Non-pigmented ciliary epithelial cell (primary cell): ENCODE measurements at regions not wholly inside any gene's neighbourhood (a gene's known extent, or its start where the extent isn't known, plus 50 kb on each side); places are given as distances from the start of the nearest gene placed in this dataset.
"Not testable (repeated sequence)": the region's sequence is repeated elsewhere in the genome, so short reads cannot be mapped to it uniquely, and the experiment has no call there.

ENCODE experiments used
- DNase-seq: peaks from one replicate; pipeline ENCODE4 v3.0.0-alpha.2; 2010; ENCODE audit warnings: low read depth

DNA sequence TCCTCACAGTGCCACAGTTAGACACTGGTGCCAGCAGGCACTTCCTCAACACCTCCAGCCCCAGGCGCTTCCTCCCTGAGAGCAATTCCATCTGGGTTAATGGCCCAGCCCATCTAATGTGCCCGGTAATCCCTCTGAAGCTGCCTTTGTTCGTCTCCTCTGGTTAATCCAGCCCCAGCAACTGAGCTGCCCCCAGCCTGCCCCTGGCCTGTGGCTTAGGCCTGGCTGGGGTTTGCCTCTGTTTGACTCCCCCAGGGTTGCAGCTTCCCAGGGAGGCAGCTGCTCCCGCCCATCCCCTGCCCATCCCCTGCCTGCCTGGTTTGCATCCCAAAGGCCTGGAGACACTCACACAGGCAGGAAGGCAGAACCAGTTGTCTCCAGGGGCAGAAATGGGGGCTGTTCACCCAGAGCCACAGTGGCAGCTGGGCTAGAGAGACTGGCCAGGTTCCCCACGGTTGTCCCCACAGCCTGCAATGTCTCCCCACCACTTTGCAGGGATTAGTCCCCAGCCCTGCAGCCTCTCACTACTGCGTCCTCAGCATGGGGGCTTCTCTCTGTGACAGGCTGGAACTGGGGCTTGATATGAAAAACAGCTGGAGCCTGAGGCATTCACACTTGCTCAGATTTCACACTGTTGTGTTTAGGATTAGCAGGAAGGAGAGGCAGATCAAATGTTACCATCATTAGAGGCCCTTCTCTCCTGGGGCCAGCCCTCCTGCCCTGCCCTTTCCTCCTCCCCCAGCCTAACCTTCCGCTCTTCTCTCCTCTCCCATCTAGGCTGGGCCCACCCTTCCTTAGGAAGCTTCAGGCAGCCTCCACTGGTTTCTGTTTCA, 120.2 kb downstream of the TLR5 start:
- DNase-seq: no peak

DNA sequence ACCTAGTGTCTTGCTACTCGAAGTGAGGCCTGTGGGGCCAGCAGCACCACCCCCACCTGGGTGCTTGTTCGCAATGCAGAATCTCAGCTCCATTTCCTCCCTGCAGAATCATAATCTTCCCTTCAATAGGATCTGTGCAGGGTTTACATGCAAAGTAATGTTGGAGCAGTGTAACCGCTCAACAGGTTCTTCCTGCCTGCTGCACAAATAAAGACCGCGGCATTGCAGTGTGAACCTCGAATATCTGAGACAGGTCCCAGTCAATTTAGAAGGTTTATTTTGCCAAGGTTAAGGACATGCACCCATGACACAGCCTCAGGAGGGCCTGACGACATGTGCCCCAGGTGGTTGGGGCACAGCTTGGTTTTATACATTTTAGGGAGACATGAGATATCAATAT, 119.2 kb downstream of the TLR5 start:
- DNase-seq: no peak

DNA sequence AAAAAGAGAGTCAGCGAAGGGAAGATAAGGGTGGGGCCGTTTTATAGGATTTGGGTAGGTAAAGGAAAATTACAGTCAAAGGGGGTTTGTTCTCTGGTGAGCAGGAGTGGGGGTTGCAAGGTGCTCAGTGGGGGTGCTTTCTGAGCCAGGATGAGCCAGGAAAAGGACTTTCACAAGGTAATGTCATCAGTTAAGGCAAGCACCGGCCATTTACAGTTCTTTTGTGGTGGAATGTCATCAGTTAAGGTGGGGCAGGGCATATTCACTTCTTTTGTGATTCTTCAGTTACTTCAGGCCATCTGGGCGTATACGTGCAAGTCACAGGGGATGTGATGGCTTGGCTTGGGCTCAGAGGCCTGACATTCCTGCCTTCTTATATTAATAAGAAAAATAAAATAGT, 118.6 kb downstream of the TLR5 start:
- DNase-seq: not testable (repeated sequence)

DNA sequence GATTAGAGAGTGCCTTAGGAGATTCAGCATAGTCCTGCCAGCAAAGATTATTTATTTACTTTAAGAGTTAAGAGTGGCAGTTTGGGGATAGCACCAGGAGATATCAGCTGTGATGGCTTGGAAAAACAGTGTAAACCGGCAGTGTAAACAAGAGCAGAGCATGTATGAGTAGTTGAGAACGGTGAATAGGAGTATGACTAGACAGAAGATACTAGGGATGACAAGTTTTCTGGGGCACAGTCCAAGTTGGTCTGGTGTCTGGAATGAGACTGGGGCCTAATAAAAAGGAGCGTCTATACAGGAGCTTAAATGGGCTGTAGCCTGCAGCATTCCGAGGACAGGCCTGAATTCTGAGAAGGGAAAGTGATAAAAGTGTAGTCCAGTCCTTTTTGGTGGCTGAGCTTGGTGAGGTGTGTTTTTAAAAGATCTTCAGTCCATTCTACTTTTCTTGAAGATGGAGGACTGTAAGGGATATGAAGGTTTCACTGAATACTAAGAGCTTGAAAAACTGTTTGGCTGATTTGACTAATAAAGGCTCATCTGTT, 117.8 kb downstream of the TLR5 start:
- DNase-seq: not testable (repeated sequence)

DNA sequence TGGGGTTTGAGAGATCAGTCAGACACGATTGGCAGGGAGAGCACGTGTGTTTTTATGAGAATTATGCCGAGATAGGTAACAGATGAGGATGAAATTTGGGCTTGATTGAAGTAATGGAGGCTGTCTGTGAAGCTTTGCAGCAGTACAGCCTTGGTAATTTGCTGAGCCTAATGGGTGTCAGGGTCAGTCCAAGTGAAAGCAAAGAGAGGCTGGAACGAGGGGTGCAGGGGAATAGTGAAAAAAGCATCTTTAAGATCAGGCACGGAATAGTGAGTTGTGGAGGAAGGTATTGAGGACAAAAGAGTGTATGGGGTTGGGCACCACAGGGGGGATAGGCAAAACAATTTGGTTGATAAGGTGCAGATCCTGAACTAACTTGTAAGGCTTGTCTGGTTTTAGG, 116.4 kb downstream of the TLR5 start:
- not testable (repeated sequence) for DNase-seq

DNA sequence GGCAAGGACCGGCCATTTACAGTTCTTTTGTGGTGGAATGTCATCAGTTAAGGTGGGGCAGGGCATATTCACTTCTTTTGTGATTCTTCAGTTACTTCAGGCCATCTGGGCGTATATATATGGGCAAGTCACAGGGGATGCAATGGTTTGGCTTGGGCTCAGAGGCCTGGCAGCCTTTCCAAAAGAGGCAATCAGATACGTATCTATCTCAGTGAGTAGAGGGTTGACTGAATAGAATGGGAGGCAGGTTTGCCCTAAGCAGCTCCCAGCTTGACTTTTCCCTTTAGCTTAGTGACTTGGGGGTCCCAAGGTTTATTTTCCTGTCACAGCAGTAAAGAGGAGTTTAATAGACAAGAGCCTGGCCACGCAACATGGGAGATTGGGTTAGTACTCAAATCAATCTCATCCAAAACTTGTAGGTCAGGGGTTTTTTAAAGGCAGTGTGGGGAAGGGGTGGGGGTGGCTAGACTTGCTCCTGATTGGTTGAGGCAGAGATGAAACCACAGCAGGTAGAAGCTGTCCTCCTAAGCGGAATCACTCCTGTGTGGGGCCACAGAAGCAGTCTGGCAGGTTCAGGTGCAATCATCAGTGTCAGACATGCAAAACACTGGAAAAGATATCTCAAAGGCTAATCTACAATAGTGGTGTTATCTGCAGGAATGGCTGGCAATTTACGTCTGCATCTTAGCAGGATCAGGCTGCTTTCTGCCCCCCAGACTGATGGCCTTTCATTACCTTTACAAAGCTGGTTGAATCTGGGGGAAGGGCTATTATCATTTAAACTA, 112.9 kb downstream of the TLR5 start:
- DNase-seq: no peak

DNA sequence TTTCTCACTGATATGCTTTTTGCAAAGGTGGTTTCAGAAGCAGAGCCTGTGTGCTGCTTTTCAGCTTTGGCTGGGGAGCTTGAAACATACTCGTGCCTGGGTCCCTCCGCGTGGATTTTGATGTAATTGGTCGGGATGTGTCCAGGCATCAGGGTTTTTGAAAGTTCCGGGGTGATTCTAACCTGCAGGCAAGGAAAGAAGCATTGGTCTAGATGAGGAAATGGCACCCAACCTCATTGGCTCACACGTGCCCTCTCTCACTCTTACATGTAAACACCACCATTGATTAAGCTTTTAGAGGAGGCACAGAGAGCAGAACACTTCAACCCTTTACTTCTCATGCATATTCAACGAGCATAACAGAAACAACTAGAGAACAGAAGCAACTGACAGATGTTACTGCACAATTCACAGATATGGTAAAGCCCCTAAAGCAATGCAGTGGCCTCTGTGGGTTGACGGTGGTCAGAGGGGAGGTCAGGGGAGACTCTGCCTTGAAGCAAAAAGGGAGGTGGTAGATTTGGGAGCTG, 112.1 kb downstream of the TLR5 start:
- DNase-seq: no peak

DNA sequence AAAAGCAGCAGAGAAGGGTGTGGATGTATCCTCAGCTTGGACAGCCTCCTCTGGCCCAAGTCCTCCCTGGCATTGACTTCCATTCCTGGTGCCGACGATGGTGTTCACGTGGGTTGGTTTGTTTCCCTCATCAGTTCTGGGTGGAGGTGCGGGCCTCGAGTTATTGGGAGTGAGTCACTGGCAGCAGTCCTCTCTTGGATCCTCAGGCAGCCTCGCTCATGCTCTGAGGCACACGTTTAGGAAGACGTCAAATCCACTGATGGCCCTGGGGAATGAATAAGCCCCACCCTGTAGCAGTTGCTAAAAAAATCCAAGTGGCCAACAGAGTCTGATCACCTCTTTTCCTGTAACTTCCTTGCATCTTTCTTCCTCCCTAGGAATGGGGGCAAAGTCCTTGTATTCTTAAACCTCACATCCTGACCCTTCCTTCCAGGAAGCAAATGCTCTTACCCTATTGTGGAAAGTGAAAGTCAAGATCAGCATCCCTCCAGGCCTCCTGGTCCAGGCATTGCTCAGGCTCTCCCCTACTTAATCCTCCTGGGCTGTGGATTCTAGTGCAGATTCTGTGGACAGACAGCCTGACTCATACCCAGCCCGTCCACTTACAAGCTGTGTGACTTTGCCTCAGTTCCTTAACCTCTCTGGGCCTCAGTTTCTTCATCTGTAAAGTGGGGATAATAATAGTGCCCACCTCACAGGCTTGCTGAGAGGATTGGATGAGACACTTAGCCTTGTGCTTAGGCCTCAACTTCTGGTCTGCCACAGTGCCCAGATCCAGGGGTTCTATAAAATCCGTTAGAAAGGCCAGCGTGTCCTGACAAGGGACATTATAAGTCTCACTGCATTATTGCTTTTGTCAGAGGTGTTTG, 111.1 kb downstream of the TLR5 start:
- no peak for DNase-seq

DNA sequence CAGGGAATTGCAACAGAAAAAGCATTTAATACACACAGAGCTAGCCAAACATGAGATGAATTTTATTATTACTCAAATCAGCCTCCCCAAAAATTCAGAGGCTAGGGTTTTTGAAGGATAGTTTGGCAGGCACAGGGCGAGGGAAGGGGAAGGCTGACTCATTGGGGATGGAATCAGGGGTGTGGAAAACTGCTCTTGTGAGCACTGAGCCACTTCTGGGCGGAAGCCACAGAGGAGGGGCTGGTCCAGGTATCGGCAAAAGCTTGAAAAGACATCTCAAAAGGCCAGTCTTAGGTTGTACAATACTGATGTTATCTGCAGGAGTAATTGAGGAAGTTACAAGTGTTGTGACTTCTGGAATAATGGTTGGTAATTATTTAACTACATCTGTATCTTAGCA, 109.4 kb downstream of the TLR5 start:
- no peak for DNase-seq

DNA sequence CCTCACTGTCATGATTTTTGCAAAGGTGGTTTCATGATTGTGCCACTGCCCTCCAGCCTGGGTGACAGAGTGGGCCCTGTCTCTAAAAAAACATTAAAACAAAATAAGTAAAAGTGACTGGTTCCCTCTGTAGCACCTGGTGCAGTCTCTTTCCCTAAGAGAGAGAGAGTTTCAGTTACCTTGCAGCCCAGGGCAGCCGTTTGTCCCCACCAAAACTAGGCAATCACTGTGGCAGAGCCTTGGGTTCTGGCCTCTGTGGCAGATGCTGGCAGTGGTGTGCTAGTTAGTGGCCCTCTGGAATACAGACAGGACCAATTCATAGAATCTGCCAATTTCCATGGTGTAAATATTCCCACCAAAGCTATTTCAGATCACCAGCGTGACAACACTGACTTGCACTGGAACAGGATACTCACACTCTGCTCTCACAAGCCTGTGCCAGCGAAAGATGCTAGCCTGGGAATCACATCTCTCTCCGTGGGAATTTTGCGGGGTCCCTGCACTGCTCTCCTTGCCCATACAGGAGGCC, 108.7 kb downstream of the TLR5 start:
- DNase-seq: no peak

DNA sequence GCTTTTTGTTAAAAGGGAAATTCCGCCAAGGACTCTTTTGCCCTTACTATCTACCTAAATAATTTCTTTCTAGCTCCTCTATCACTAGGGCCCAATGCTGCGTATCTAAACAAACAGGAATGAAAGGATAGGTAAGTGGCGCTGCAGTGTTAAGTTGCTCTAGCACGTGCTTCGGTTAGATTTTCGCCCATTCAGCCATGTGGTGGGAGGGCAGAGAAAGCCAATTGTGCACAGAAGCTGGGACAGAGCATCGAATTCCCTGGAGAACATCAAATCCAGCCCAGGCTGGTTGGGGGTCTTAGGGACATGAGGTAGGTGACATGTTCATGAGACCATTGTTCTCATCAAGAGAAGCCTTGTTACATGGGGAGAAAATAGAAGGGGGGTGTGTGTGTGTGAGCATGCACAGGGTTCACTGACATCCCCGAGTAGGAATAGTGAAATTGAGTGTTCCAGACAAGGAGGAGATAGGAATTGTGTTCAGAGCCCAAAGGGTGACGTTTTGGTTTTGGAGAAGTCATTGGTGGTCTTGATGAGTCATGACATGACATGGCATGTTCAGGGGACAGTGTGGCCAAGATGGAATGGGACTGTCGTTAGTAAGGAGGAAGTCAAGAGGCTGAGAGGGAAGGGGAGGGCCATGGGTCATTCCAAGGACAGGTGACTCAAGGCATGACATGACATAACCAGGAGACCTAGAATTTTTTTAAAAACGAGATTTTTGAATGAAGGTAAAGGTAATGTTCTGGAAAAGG, 107.1 kb downstream of the TLR5 start:
- no peak for DNase-seq

DNA sequence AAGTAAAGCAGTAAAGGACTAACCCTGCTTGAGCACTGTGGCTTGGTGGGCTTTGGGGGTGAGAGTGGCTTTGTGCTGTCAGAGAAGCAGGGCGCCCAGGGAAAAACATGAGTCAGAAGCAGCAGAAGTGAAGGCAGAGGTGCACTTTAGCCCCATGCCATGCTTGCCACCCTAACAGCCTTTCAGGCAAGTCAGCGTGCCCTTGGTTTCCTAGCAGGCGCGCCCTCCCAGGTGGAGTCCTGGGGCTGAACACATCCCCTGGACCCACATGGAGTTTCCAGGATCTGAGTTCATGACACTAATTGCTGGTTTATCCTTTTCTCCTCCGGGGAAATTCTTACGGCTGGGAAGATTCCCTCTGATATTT, 106.6 kb downstream of the TLR5 start:
- no peak for DNase-seq

DNA sequence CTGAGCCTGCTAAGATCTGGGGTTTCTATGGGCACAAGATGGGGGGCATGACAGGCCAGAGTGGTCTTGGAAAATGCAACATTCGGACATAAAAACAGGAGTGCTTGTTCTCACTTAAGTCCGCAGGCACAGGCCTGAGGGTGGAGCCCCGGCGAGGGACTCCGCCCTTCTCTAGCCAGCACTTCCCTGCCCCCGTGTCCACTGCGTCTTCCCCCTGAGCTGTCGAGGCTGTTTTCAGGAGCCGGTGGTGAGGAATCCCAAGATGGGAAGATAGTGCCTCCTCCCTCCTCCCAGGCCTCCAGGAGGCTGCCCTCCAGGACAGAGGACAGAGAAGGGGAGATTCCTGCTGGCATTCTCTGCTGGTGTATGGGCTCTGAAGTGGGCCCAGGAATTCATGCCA, 105.2 kb downstream of the TLR5 start:
- DNase-seq: no peak

DNA sequence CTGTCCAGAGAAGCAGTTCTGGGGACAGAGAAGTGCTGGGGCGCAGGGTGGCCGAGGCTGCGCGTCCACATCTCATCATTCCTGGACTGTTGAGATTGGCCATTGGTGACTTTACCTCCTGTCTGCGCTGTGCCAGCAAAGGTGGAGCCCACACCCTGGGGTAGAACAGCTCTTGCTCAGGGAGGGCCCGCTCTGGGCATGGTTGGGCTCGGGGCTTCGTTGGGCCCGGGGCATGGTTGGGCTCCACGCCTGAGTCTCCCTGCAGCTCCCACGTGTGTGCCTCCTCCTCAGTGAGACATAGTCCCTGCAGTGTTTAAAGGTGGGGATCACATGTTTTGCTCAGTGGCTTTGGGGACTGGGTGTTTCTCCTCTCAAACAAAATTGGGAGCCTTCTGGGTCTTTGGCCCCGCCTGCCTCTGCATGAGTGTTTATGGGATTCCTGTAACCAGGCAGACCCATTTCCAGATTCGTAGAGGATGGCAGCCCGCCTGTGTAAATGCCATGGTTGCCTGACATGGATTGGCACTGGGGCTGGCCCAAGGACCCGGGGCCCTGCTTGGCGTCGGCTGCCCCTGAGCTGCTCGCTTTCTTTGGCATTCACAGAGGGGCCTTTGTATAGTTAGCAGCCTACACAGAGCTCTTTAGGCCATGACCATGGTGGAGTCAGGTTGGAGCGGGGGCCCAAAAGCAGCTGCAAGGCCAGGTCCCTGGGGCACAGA, 104.6 kb downstream of the TLR5 start:
- DNase-seq: no peak

DNA sequence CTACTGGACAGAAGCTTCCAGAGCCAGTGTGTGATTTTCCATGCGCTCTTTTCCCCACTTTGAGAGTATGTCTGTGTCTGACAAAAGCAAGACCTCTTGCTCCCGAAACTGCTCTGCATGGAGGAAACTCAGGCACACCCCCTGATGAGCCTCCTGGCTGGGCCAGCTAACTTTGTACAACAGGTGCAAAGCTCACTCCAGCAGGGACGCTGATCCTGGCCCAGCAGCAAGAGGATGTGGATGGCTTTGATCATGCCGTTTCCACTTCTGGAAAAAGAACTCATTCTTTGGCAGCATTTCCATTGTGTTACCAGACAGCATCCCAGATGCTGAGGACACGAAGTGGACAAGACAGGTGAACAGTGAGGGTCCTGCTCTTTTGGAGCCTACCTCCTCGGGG, 103.1 kb downstream of the TLR5 start:
- DNase-seq: no peak

DNA sequence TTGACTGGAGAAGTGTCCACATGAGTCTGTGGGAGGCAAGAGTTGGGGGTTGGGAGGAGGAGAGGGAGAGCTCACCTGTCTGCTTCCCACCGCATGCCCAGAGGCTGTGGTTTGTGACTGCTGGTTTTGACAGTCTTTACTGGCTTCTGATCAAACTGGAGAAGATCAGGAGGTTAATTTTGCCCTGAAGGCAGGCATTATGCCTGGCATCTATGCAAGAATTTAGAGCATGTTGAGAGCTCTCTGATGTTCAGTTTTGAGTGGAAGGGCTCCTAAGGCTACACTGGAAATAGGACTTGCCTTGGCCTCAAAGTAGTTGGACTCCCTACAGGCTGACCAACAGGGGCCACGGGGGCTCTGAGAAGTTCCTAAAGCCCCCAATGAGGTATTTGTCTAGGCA, 101.6 kb downstream of the TLR5 start:
- DNase-seq: no peak

DNA sequence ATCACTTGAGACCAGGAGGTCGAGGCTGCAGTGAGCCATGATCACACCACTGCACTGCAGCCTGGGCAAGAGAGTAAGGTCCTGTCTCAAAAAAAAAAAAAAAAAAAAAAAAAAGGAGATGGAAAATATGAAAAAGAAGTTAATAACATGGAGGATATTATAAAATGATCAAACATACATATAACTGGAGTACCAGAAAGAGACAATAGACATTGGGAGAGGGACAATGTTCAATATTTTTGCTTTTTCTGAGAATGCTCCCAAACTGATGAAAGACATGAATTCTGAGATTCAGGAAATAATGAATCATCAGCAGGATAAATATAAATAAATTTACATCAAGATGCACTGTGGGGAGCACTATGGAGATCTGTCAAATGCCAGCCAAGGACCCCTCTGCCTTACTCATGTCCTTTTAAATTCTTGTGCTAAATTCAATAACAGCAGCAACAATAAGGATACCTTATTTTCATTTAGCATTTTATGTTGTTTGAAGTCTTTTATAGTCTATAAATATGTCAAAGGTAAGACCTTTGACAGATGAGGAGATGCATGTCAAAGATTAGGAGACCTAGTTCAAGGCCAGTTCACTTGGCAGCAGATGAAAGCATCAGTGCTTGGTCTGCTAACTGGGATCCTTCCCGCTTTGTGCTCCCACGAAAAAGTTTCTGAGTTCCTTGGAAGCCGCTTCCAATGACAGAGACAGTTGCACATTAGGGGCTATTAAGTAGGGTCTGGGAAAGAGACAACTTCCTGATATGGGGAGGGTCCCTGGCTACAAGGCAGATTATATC, 97.7 kb downstream of the TLR5 start:
- DNase-seq: no peak

DNA sequence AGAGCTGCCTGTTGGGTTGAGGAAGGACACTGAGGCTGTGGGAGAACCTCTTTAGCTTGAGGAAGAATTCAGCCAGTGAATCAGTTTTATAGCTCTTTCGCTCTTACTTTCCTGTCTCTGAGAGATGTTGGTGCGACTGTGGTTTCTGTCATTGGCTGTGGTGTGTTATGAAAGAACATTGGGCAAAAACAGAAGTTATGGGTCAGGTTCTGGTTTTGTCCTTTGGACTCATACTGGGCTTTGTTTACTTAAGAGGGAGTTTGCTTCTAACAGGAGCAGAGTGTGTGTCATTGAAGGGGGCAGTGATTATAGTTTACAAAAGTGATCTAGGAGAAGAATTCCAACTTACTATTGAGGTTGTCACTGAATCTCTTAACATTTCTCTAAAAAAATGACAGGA, 97.0 kb downstream of the TLR5 start:
- no peak for DNase-seq

DNA sequence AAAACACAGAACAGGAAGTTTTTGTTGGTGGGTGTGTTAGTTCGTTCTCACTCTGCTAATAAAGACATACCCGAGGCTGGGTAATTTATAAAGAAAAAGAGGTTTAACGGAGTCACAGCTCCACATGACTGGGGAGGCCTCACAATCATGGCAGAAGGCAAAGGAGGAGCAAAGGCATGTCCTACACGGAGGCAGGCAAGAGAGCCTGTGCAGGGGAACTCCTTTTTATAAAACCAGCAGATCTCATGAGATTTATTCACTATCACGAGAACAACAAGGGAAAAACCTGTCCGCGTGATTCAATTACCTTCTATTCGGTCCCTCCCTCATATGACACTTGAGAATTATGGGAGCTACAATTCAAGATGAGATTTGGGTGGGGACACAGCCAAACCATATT, 96.6 kb downstream of the TLR5 start:
- not testable (repeated sequence) for DNase-seq

DNA sequence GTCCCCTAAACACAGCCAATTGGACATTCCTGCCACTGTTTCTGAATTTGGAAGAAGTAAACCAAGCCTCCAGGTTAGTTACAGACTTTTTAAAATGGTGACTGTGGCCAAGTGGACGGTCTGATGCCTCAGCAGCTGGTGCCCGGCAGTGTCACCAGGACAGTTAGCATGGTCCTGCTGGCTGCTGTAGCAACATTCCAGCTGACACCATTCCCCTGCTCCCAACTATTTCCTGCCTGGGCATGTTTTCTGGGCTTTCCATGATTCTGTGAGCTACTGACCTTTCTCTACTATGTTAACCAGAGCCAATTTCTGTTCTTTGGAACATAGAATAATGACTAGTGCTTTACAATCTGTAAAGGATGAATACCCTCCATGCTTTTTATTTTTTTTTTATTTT, 95.0 kb downstream of the TLR5 start:
- no peak for DNase-seq
